Gastroesophageal sphincter (tissue), 4 donors: ENCODE measurements at regions not wholly inside any gene's neighbourhood (a gene's known extent, or its start where the extent isn't known, plus 50 kb on each side); places are given as distances from the start of the nearest gene placed in this dataset.
A peak's percentile ranks its signal among the peaks of the same experiment; 100 is the strongest.

Source experiments
- ATAC-seq: fragments of 150-250 bp; one replicate; pipeline ENCODE4 v1.9.1; 2016; ENCODE audit warnings: mild to moderate bottlenecking, moderate library complexity
- H3K27ac ChIP-seq, 4 donors: fragments of 200-600 bp; sonication (generic) in 3 of 4; 1 replicate in 3 of 4; 2 replicates in 1 of 4; pipeline ENCODE4 v1.5.1; 2016 to 2019
- H3K27me3 ChIP-seq: fragments of 200-600 bp; sonication (generic); one replicate; pipeline ENCODE4 v1.5.1; 2019
- H3K36me3 ChIP-seq, 2 donors: fragments of 200-600 bp; sonication (generic); one replicate each; pipeline ENCODE4 v1.5.1; 2019; ENCODE audit warnings: control low read depth in 1 of 2
- H3K4me1 ChIP-seq, 3 donors: fragments of 200-600 bp; sonication (generic); 1 replicate in 2 of 3; 2 replicates in 1 of 3; pipeline ENCODE4 v1.5.1; 2016 to 2019; ENCODE audit warnings: control low read depth in 2 of 3
- H3K4me3 ChIP-seq, 2 donors: fragments of 200-600 bp; sonication (generic); one replicate each; pipeline ENCODE4 v1.5.1; 2019; ENCODE audit warnings: mild to moderate bottlenecking in 1 of 2, moderate library complexity in 1 of 2
- H3K9me3 ChIP-seq, 3 donors: fragments of 200-600 bp; sonication (generic); one replicate each; pipeline ENCODE4 v1.5.1; 2017 to 2019; ENCODE audit warnings: control low read depth in 2 of 3
- CTCF ChIP-seq, 4 experiments: fragments of 200-600 bp in 2 of 4; fragments of 450-650 bp in 2 of 4; sonication (generic) in 1 of 4; IDR thresholded peaks; one replicate each; pipeline ENCODE4 v1.5.1; 2017 to 2019; ENCODE audit warnings: antibody characterized with exemption in 4 of 4, mild to moderate bottlenecking in 2 of 4, moderate library complexity in 2 of 4
- EP300 ChIP-seq: sonication (generic); formaldehyde crosslinking; IDR thresholded peaks from one replicate; pipeline ENCODE4 v1.6.1; 2017; ENCODE audit warnings: antibody characterized with exemption, mild to moderate bottlenecking
- POLR2A ChIP-seq, 2 donors: fragments of 450-650 bp; IDR thresholded peaks; one replicate each; pipeline ENCODE4 v1.6.1; 2017; ENCODE audit warnings: antibody characterized with exemption in 2 of 2, mild to moderate bottlenecking in 2 of 2, moderate library complexity in 1 of 2
- POLR2AphosphoS5 ChIP-seq: sonication (generic); formaldehyde crosslinking; IDR thresholded peaks from one replicate; pipeline ENCODE4 v1.6.1; 2017; ENCODE audit warnings: antibody characterized with exemption
- WGBS, 2 donors: methylation state at CpG; one replicate each; pipeline ENCODE4 v1.1.5; 2018; ENCODE audit warnings: low coverage in 1 of 2; 5-methylcytosine and 5-hydroxymethylcytosine counted together

- no peaks in the 10 kb centered on the region for H3K36me3 ChIP-seq
- no peak for ATAC-seq
- no peak overlapping the region for H3K27ac ChIP-seq
- no peaks in the 10 kb centered on the region for H3K9me3 ChIP-seq
- H3K4me1 ChIP-seq = no peaks in the 10 kb centered on the region
- H3K27me3 ChIP-seq = peaks cover 38% of the 10 kb centered on the region
- no peak overlapping the region for H3K4me3 ChIP-seq
- 52 to 73% methylated on average over 3 to 4 of the region's 4 CpGs for WGBS, 2 donors
- TF ChIP-seq CTCF (IDR thresholded peaks at IDR 0.05) (no peak), EP300 (no peak), POLR2AphosphoS5 (no peak), POLR2A (IDR thresholded peaks at IDR 0.05) (no peak)
These were observed 178.3 kb downstream of the ATG4C start for GRCh38 chr1:62962014-62962812.

- 16 to 47% methylated on average over 3 of the region's 10 CpGs for WGBS, 2 donors
- Histone ChIP-seq H3K9me3 (no peaks in the 10 kb centered on the region), H3K4me3 (no peak overlapping the region), H3K4me1 (no peaks in the 10 kb centered on the region), H3K36me3 (no peaks in the 10 kb centered on the region), H3K27ac (no peak overlapping the region), H3K27me3 (peaks cover 41% of the 10 kb centered on the region)
- TF ChIP-seq EP300 = no peak
- TF ChIP-seq CTCF (IDR thresholded peaks at IDR 0.05) = peak in 1 of 4 experiments; percentile 37
- no peak for ATAC-seq
These were observed 179.2 kb downstream of the ATG4C start for GRCh38 chr1:62962901-62963776.

GRCh38 chr1:62964141-62964540, 180.2 kb downstream of the ATG4C start:
- Histone ChIP-seq H3K9me3 (no peaks in the 10 kb centered on the region), H3K4me3 (no peak overlapping the region), H3K27me3 (peaks cover 38% of the 10 kb centered on the region), H3K27ac (no peak overlapping the region), H3K36me3 (no peaks in the 10 kb centered on the region), H3K4me1 (no peaks in the 10 kb centered on the region)
- 53 to 67% methylated on average over 1 to 2 of the region's 3 CpGs for WGBS, 2 donors
- TF ChIP-seq POLR2A (IDR thresholded peaks at IDR 0.05) (no peak), CTCF (IDR thresholded peaks at IDR 0.05) (no peak), POLR2AphosphoS5 (no peak), EP300 (no peak)
- ATAC-seq = no peak

GRCh38 chr1:62967031-62967430, 183.1 kb downstream of the ATG4C start:
- no peak for ATAC-seq
- 84% methylated on average over 5 of the region's 10 CpGs; no CpG with 5 or more reads in 1 of the 2 donors for WGBS, 2 donors
- Histone ChIP-seq H3K36me3 (no peaks in the 10 kb centered on the region), H3K4me3 (no peak overlapping the region), H3K27me3 (peaks cover 22% of the 10 kb centered on the region), H3K9me3 (no peaks in the 10 kb centered on the region), H3K4me1 (no peaks in the 10 kb centered on the region), H3K27ac (no peak overlapping the region)
- TF ChIP-seq POLR2A (IDR thresholded peaks at IDR 0.05) (no peak), POLR2AphosphoS5 (no peak), CTCF (IDR thresholded peaks at IDR 0.05) (no peak), EP300 (no peak)
